ENCODE measurements at regions not wholly inside any gene's neighbourhood (a gene's known extent, or its start where the extent isn't known, plus 50 kb on each side); places are given as distances from the start of the nearest gene placed in this dataset.

- DNase-seq (ENCODE audit: low read depth in 2 of 2): no peak
Measured at GRCh38 chr6:156519940-156520339, 257.2 kb upstream of the ARID1B start.

DNA sequence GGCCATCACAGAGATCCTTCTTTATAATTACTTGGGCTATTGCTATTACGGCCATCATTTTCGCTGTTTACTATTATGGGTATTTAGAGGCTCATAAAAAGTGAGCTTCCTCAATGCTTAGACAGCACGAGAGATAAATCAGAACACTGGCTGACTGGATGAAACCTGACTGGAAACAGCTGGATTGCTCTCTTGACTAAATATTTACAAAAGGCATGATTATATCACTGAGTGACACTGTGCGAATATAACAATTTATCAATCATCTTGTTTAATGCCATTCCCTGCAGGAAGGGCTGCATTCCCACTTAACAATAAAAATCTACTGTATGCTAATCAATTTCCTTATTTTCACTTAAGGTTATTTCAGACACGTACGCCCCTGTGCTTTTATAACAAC is 260.1 kb upstream of the ARID1B start:
- no peak for DNase-seq (ENCODE audit: low read depth in 2 of 2)

DNA sequence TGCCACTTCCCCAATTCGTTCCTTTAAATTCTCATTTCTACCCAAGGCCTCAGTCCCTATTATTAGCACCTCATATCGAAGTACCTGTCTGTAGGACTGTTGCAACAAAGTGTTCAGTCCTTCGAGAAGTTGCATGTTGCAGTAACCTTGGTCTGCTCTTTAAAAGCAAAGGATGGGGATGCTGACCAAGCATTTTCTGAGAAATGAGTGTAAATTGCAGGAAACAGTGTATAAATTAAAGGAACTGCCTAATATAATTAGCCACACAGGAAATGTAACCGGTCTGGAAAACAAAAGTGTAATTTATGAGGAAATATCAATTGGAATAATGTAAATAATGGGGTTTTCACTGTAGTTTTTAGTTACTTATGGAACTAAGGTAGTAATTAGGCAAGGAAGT is 261.9 kb upstream of the ARID1B start:
- DNase-seq (ENCODE audit: low read depth in 2 of 2): no peak

DNA sequence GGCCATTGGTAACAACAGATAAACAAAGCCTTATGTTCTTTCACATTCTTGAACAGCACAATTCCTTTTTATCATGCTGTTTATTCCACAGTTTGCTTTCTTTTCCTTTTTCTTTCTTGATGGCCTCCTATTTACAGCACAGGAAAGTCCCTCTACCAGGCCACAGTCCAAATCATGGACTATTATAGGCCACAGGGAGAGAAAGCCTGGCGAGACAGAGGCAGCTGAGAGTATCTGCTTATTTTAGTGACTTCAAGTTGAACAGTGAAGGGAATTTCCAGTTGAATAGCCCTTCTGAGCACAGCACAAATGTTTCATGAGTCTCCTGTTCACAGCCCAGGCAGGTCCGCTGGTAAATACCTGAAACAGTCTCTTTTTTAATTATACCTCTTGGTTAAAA is 263.7 kb upstream of the ARID1B start:
- no peak for DNase-seq (ENCODE audit: low read depth in 2 of 2)

DNA sequence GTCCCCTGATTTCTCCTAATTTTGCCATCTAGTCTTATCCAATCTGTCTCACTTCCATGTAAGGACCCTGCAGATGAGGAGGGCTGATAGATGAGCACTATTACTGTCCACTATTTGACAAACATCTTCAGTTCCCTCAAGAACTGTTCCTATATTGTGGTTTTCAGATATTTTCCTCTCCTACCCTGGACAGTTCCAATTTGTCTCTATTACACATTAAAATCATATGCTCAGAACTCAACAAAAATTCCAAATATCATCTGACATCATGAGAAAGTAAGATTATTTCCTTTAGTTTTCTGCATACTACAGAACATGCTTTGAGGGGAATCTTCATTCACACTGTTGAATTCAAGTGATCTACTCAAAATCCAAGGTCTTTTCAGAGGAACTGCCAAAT is 265.6 kb upstream of the ARID1B start:
- DNase-seq (ENCODE audit: low read depth in 2 of 2): no peak

DNA sequence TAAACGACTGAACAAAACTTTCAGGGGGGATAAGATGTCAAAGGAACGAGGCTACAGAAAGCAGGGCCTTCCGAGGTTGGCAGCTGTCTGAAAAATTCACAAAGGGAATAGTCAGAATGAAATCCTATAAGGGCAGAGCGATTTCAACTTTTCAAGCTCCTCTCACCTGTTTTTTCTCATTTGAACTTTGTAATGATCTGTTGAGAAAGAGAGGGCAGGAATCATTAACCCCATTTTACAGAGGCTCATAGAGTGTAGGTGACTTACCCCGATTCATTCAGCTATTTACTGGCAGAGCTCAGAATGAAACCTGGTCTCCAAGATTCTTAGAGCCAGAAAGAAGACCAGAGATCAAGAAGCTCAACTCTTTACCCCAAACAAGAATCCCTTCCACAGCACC is 266.1 kb upstream of the ARID1B start:
- no peak for DNase-seq (ENCODE audit: low read depth in 2 of 2)

DNA sequence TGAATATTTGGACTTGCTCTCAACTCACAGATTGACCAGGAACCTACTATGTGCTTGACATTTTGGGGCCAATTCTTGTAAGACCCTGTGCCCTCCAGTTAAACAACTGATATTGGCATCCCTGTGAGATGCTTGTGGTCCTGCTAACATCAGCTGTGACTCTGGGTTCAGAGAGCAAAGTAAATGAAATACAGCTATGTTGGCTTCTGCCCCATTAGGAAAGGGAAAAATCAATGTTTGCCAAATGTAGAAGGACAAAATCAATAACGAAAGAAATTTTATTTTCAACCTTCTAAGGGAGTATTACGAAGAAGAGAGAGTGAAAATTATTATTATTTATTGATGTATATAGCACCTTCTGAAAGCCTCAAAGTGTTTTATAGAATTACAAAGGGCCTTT is 266.9 kb upstream of the ARID1B start:
- DNase-seq (ENCODE audit: low read depth in 2 of 2): no peak

- DNase-seq (ENCODE audit: low read depth in 2 of 2): no peak
Measured at GRCh38 chr6:156509496-156509895, 267.7 kb upstream of the ARID1B start.

- no peak for DNase-seq (ENCODE audit: low read depth in 2 of 2)
Measured at GRCh38 chr6:156508923-156509322, 268.3 kb upstream of the ARID1B start.

DNA sequence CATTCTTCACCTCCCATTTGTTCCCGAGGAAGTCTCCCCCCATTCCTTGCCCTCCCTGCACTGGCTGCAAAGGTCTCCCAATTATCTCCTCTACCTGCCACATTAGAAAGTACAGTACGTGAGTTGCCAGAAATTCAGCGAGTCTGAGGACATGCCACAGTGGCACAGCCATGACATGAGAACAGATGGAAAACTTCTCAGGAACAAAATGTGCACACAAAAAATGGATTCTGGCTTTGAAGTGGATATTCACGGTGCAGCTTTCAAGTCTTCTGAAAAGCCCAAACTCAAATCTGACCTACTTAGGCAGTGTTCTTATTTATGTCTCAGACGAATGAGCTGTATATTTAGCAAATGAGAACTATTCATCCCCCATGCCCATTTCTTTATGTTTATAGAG is 269.1 kb upstream of the ARID1B start:
- no peak for DNase-seq (ENCODE audit: low read depth in 2 of 2)

DNA sequence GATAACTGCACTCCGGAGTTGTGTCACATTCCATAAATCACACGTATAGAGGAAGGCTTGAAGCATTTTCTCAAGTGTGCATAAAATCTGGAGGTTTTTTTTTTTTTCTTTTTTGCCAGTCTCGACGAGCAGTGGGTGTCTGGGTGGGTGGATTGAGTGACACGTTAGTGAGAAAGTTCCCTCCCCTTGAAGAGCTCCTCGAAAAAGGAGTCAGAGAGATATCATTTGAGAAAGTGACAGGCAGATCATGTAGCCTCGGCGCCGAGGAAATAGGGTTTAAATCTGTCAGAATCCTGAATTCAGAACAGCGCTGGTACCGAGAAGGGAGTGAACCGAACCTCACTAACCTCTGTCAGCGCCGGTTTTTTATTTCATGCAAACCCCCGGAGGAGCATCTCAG is 269.5 kb upstream of the ARID1B start:
- no peak for DNase-seq (ENCODE audit: low read depth in 2 of 2)

GRCh38 chr6:156507106-156507505 is 270.1 kb upstream of the ARID1B start:
- no peak for DNase-seq (ENCODE audit: low read depth in 2 of 2)

DNA sequence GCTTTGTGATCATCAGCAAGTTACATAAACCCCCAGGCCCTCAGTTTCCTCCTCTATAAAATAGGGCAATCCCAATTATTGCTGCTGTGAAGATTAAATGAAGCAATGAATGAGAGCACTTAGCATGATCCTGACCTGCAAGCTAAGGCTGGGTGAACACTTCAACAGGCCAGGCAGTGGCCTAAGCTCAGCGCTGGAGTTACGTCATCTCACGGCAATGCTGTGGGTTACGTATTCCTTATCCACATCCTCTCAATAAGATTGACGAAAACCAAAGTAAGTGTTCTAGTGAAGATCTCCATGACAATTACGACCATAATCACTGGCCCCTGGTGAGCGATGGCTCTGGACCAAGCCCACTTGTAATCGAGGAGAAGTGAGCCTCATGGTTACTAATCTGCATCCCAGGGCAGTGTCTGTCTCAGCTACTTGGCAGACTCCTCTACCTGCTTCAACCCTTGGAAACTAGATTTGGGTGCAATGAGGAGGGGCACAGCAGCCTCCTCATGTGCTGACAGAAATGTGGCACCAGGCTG is 274.1 kb upstream of the ARID1B start:
- DNase-seq (ENCODE audit: low read depth in 2 of 2): no peak

- no peak for DNase-seq (ENCODE audit: low read depth in 2 of 2)
Measured at GRCh38 chr6:156497618-156498017, 279.6 kb upstream of the ARID1B start.

DNA sequence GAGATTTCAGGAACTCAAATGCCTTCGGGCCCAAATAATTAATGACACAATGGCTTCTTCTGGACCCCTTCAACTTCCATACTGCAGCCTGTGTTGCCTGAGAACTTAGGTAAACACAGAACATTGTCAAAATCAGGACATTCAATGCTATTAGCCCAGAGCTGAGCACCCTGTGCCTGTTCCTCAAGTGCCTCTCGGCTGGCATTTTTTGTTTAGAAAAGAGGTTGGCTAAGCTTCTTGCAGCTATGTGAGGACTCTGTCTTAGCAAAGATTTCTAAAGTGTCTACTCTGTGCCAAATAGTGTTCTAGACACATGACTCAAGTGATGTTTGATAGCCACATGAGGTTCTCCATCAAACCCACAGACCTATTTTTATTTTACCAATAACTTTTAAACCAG is 289.3 kb upstream of the ARID1B start:
- DNase-seq (ENCODE audit: low read depth in 2 of 2): no peak

DNA sequence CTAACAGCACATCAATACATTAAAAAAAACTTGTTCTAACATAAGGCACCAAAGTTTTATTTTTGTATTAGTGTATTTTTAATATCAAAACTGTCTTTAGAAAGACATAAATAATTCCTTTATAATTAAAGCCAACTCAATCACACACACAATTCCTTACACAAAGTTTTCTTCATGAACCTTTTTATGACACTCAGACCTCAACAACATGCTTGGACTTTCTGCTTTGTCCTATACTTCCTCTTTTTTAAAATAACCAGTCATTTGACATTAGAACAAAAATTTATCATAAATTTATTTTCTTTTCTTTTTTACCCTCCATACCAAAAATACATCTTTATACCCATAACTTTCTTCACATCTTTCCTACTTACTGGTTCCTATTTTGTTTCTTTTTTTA is 292.0 kb upstream of the ARID1B start:
- DNase-seq (ENCODE audit: low read depth in 2 of 2): no peak

GRCh38 chr6:156474507-156475120 is 302.6 kb upstream of the ARID1B start:
- DNase-seq (ENCODE audit: low read depth in 2 of 2): no peak

DNA sequence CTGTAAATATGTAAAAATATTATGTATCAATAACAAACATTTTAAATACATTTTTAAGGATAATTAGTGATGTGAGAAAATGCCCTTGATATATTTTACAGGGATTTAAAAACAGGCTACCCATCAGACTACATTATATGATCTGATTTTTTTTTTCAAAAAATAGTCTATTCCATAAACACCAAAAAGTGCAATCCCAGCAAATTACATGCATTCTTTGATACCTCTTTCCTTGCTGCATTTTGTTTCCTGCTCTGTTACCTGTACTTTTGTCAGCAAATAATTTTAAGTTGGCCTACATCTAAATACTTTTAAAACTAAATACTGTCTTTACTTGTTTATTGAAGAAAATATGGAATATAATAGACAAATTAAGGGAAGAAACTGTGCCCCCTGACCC is 306.2 kb upstream of the ARID1B start:
- no peak for DNase-seq (ENCODE audit: low read depth in 2 of 2)

DNA sequence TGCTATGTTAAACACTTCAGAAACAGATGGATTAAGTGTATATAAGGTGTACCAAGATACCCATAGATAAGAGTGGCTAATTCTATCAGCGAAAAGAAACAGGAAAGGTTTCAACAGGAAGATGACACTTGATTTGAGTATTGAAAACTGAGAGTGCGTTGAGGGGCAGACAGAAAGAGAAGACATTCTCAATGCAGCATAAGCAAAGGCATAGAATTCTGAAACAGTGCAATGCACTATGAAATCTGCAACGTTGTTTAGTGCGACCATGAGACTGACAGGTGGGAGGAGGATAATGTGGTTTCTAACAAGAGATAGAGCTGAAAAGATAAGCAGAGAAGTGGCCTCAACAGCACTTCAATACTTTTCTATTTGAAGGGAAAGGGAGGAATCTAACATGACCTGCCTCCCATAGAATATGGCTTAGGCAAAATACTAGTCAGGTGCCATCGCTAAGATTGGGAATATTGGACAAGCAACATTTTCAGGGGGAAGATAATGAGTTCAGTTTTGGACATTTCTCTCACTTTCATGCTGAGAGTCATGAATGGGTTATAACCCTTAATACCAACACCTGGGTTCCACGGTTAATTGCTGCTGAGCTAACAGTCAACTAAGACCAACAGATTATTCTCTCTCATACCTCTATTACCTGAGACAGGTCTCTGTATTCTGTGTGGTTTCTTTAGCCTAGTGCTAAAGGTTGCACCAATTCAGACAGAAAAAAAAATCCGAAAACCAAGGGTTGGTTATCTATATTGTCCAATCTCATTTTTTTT is 312.9 kb upstream of the ARID1B start:
- DNase-seq (ENCODE audit: low read depth in 2 of 2): no peak

- no peak for DNase-seq (ENCODE audit: low read depth in 2 of 2)
Measured at GRCh38 chr6:156461647-156462046, 315.5 kb upstream of the ARID1B start.

GRCh38 chr6:156457601-156458000 is 319.6 kb upstream of the ARID1B start:
- no peak for DNase-seq (ENCODE audit: low read depth in 2 of 2)

GRCh38 chr6:156455847-156456246 is 321.3 kb upstream of the ARID1B start:
- no peak for DNase-seq (ENCODE audit: low read depth in 2 of 2)

DNA sequence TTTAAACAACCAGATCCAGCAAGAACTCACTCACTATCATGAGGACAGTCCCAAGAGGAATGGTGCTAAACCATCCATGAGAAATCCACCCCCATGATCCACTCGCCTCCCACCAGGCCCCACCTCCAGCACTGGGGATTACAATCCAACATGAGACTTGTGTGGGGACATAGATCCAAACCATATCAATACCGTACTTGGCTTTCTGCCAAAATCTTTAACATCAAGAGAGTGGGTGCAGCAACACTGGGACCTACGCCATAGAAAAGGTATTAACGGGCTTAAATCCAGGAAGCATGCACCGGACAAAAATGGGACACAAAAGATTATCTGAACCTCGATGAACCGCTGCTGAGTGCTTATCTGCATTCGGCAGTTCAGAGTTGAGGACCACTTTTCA is 322.3 kb upstream of the ARID1B start:
- DNase-seq (ENCODE audit: low read depth in 2 of 2): no peak

All from lung microvascular endothelial cell (primary cell).